GM23338 (cell line): ENCODE measurements at regions not wholly inside any gene's neighbourhood (a gene's known extent, or its start where the extent isn't known, plus 50 kb on each side); places are given as distances from the start of the nearest gene placed in this dataset.

Source experiments
- ATAC-seq: fragments of 200-7000 bp; cut with Tn5 transposase; 3 replicates; pipeline ENCODE4 v1.9.1; 2020
- DNase-seq: peaks from one replicate; pipeline ENCODE4 v3.0.0-alpha.2; 2015; ENCODE audit warnings: low spot score
- H2AFZ ChIP-seq: fragments of 200-600 bp; sonication (generic); 2 replicates; pipeline ENCODE4 v1.8.0; 2016; ENCODE audit warnings: antibody characterized with exemption, mild to moderate bottlenecking, moderate library complexity
- H3F3A ChIP-seq: fragments of 200-600 bp; sonication (generic); replicated peaks from 2 replicates; pipeline ENCODE4 v1.8.0; 2017; ENCODE audit warnings: antibody characterized with exemption, mixed run types, low read depth
- H3K27ac ChIP-seq: fragments of 200-600 bp; sonication (generic); 2 replicates; pipeline ENCODE4 v1.6.1; 2016; ENCODE audit warnings: low read depth
- H3K27me3 ChIP-seq: fragments of 200-600 bp; sonication (generic); 2 replicates; pipeline ENCODE4 v1.8.0; 2016; ENCODE audit warnings: mild to moderate bottlenecking, mixed run types, moderate library complexity; ENCODE audit not compliant: insufficient read depth
- H3K36me3 ChIP-seq: fragments of 200-600 bp; sonication (generic); 2 replicates; pipeline ENCODE4 v1.8.0; 2016; ENCODE audit warnings: mild to moderate bottlenecking; ENCODE audit not compliant: insufficient read depth
- H3K4me1 ChIP-seq: fragments of 200-600 bp; sonication (generic); 2 replicates; pipeline ENCODE4 v1.8.0; 2016; ENCODE audit warnings: mild to moderate bottlenecking, moderate library complexity; ENCODE audit not compliant: insufficient read depth
- H3K4me2 ChIP-seq: fragments of 200-600 bp; sonication (generic); 2 replicates; pipeline ENCODE4 v1.7.1; 2017; ENCODE audit warnings: mixed run types
- H3K4me3 ChIP-seq: fragments of 200-600 bp; sonication (generic); 2 replicates; pipeline ENCODE4 v1.6.1; 2016; ENCODE audit warnings: mixed run types
- H3K79me2 ChIP-seq: fragments of 200-600 bp; sonication (generic); replicated peaks from 2 replicates; pipeline ENCODE4 v1.8.0; 2017; ENCODE audit warnings: mild to moderate bottlenecking; ENCODE audit not compliant: insufficient read depth
- H3K9me2 ChIP-seq: fragments of 200-600 bp; sonication (generic); 2 replicates; pipeline ENCODE4 v1.8.0; 2017; ENCODE audit not compliant: insufficient read depth
- H4K20me1 ChIP-seq: fragments of 200-600 bp; sonication (generic); replicated peaks from 2 replicates; pipeline ENCODE4 v1.8.0; 2017; ENCODE audit warnings: mild to moderate bottlenecking; ENCODE audit not compliant: insufficient read depth
- H3K27ac Mint-ChIP-seq: 2 replicates; pipeline ENCODE4 v1.8.0; 2020; ENCODE audit warnings: inconsistent platforms, mild to moderate bottlenecking, moderate library complexity, mixed read lengths
- H3K27me3 Mint-ChIP-seq: 3 replicates; pipeline ENCODE4 v1.8.0; 2022; ENCODE audit warnings: low read depth, mild to moderate bottlenecking, moderate library complexity, mixed read lengths, inconsistent platforms; ENCODE audit not compliant: insufficient read depth, poor library complexity
- H3K36me3 Mint-ChIP-seq: 3 replicates; pipeline ENCODE4 v1.8.0; 2021; ENCODE audit warnings: low read depth, mild to moderate bottlenecking, inconsistent platforms, moderate library complexity, mixed read lengths
- H3K4me1 Mint-ChIP-seq: 3 replicates; pipeline ENCODE4 v1.8.0; 2020; ENCODE audit warnings: mild to moderate bottlenecking, inconsistent platforms, mixed read lengths
- H3K4me3 Mint-ChIP-seq: 3 replicates; pipeline ENCODE4 v1.8.0; 2021; ENCODE audit warnings: moderate library complexity, mild to moderate bottlenecking, inconsistent platforms, mixed read lengths
- H3K9me3 Mint-ChIP-seq: 3 replicates; pipeline ENCODE4 v1.8.0; 2020; ENCODE audit warnings: moderate library complexity, mild to moderate bottlenecking, inconsistent platforms, mixed read lengths
- CREB1 ChIP-seq: fragments of 250-450 bp; sonication (Bioruptor Pico); IDR thresholded peaks from 2 replicates; pipeline ENCODE4 v1.5.0; 2020; ENCODE audit warnings: low read depth, mild to moderate bottlenecking, moderate library complexity
- CTCF ChIP-seq, 2 experiments: fragments of 200-600 bp in 1 of 2; sonication (generic) in 1 of 2; conservative IDR thresholded peaks; 2 replicates each; pipeline versions ENCODE4 v1.5.1 to v1.6.1; 2016 to 2017; ENCODE audit warnings: antibody characterized with exemption in 2 of 2, low read depth in 2 of 2, mild to moderate bottlenecking in 2 of 2, moderate library complexity in 1 of 2
- EZH2 ChIP-seq: fragments of 200-600 bp; sonication (generic); IDR thresholded peaks from one replicate; pipeline ENCODE4 v1.8.0; 2017; ENCODE audit warnings: antibody characterized with exemption, mild to moderate bottlenecking, low read depth; ENCODE audit not compliant: unreplicated experiment
- EZH2phosphoT487 ChIP-seq: fragments of 200-600 bp; sonication (generic); IDR thresholded peaks from one replicate; pipeline ENCODE4 v1.8.1; 2018; ENCODE audit warnings: antibody characterized with exemption; ENCODE audit not compliant: unreplicated experiment
- JUNB ChIP-seq: IDR thresholded peaks from one replicate; pipeline ENCODE4 v1.6.1; 2016; ENCODE audit warnings: antibody characterized with exemption; ENCODE audit not compliant: unreplicated experiment
- NANOG ChIP-seq: IDR thresholded peaks from 2 replicates; pipeline ENCODE4 v1.6.1; 2016; ENCODE audit warnings: antibody characterized with exemption, borderline replicate concordance
- POLR2AphosphoS5 ChIP-seq: IDR thresholded peaks from 2 replicates; pipeline ENCODE4 v1.6.1; 2016; ENCODE audit warnings: antibody characterized with exemption, low read depth
- STAT1 ChIP-seq: IDR thresholded peaks from one replicate; pipeline ENCODE4 v1.6.1; 2016; ENCODE audit warnings: antibody characterized with exemption; ENCODE audit not compliant: unreplicated experiment
- ZNF114 ChIP-seq: fragments of 250-450 bp; sonication (Bioruptor Pico); IDR thresholded peaks from 2 replicates; pipeline ENCODE4 v1.5.0; 2020; ENCODE audit warnings: mild to moderate bottlenecking, moderate library complexity
- ZNF331 ChIP-seq: fragments of 250-450 bp; sonication (Bioruptor Pico); IDR thresholded peaks from 2 replicates; pipeline ENCODE4 v1.5.0; 2020; ENCODE audit warnings: low read depth, mild to moderate bottlenecking, moderate library complexity
- TF ChIP-seq, protein P1 (sequence below): fragments of 250-450 bp; sonication (Bioruptor Pico); IDR thresholded peaks from 2 replicates; pipeline ENCODE4 v1.5.0; 2020; ENCODE audit warnings: mild to moderate bottlenecking, moderate library complexity
- TF ChIP-seq, protein P2 (sequence below): IDR thresholded peaks from one replicate; pipeline ENCODE4 v1.6.1; 2018; ENCODE audit warnings: antibody characterized with exemption; ENCODE audit not compliant: unreplicated experiment
- TF ChIP-seq, protein P3 (sequence below): IDR thresholded peaks from 2 replicates; pipeline ENCODE4 v1.6.1; 2016; ENCODE audit warnings: antibody characterized with exemption

- Histone ChIP-seq H3K4me2 (no peak overlapping the region), H3K4me1 (peaks cover 5% of the 10 kb centered on the region; the same call in 1 of the 2 replicates), H2AFZ (peak overlapping the region; percentile 88), H3F3A (no peaks in the 10 kb centered on the region), H4K20me1 (no peaks in the 10 kb centered on the region), H3K36me3 (no peaks in the 10 kb centered on the region), H3K27ac (no peak overlapping the region), H3K9me2 (0 out of 2 replicates have a peak, but pooled peaks cover 5% of the 10 kb centered on the region), H3K4me3 (no peak overlapping the region), H3K79me2 (no peaks in the 10 kb centered on the region), H3K27me3 (no peaks in the 10 kb centered on the region)
- H3K4me3 Mint-ChIP-seq: no peak overlapping the region
- no peak overlapping the region; the same call in 1 of the 2 replicates for H3K27ac Mint-ChIP-seq
- TF ChIP-seq, protein P1, sequence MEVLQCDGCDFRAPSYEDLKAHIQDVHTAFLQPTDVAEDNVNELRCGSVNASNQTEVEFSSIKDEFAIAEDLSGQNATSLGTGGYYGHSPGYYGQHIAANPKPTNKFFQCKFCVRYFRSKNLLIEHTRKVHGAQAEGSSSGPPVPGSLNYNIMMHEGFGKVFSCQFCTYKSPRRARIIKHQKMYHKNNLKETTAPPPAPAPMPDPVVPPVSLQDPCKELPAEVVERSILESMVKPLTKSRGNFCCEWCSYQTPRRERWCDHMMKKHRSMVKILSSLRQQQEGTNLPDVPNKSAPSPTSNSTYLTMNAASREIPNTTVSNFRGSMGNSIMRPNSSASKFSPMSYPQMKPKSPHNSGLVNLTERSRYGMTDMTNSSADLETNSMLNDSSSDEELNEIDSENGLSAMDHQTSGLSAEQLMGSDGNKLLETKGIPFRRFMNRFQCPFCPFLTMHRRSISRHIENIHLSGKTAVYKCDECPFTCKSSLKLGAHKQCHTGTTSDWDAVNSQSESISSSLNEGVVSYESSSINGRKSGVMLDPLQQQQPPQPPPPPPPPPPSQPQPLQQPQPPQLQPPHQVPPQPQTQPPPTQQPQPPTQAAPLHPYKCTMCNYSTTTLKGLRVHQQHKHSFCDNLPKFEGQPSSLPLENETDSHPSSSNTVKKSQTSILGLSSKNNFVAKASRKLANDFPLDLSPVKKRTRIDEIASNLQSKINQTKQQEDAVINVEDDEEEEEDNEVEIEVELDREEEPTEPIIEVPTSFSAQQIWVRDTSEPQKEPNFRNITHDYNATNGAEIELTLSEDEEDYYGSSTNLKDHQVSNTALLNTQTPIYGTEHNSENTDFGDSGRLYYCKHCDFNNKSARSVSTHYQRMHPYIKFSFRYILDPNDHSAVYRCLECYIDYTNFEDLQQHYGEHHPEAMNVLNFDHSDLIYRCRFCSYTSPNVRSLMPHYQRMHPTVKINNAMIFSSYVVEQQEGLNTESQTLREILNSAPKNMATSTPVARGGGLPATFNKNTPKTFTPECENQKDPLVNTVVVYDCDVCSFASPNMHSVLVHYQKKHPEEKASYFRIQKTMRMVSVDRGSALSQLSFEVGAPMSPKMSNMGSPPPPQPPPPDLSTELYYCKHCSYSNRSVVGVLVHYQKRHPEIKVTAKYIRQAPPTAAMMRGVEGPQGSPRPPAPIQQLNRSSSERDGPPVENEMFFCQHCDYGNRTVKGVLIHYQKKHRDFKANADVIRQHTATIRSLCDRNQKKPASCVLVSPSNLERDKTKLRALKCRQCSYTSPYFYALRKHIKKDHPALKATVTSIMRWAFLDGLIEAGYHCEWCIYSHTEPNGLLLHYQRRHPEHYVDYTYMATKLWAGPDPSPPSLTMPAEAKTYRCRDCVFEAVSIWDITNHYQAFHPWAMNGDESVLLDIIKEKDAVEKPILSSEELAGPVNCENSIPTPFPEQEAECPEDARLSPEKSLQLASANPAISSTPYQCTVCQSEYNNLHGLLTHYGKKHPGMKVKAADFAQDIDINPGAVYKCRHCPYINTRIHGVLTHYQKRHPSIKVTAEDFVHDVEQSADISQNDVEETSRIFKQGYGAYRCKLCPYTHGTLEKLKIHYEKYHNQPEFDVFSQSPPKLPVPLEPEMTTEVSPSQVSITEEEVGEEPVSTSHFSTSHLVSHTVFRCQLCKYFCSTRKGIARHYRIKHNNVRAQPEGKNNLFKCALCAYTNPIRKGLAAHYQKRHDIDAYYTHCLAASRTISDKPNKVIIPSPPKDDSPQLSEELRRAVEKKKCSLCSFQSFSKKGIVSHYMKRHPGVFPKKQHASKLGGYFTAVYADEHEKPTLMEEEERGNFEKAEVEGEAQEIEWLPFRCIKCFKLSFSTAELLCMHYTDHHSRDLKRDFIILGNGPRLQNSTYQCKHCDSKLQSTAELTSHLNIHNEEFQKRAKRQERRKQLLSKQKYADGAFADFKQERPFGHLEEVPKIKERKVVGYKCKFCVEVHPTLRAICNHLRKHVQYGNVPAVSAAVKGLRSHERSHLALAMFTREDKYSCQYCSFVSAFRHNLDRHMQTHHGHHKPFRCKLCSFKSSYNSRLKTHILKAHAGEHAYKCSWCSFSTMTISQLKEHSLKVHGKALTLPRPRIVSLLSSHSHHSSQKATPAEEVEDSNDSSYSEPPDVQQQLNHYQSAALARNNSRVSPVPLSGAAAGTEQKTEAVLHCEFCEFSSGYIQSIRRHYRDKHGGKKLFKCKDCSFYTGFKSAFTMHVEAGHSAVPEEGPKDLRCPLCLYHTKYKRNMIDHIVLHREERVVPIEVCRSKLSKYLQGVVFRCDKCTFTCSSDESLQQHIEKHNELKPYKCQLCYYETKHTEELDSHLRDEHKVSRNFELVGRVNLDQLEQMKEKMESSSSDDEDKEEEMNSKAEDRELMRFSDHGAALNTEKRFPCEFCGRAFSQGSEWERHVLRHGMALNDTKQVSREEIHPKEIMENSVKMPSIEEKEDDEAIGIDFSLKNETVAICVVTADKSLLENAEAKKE: no peak
- TF ChIP-seq EZH2: no peak
- TF ChIP-seq CREB1 (CRISPR knock-in tag): no peak
- TF ChIP-seq, protein P2, sequence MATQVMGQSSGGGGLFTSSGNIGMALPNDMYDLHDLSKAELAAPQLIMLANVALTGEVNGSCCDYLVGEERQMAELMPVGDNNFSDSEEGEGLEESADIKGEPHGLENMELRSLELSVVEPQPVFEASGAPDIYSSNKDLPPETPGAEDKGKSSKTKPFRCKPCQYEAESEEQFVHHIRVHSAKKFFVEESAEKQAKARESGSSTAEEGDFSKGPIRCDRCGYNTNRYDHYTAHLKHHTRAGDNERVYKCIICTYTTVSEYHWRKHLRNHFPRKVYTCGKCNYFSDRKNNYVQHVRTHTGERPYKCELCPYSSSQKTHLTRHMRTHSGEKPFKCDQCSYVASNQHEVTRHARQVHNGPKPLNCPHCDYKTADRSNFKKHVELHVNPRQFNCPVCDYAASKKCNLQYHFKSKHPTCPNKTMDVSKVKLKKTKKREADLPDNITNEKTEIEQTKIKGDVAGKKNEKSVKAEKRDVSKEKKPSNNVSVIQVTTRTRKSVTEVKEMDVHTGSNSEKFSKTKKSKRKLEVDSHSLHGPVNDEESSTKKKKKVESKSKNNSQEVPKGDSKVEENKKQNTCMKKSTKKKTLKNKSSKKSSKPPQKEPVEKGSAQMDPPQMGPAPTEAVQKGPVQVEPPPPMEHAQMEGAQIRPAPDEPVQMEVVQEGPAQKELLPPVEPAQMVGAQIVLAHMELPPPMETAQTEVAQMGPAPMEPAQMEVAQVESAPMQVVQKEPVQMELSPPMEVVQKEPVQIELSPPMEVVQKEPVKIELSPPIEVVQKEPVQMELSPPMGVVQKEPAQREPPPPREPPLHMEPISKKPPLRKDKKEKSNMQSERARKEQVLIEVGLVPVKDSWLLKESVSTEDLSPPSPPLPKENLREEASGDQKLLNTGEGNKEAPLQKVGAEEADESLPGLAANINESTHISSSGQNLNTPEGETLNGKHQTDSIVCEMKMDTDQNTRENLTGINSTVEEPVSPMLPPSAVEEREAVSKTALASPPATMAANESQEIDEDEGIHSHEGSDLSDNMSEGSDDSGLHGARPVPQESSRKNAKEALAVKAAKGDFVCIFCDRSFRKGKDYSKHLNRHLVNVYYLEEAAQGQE: no peak
- TF ChIP-seq JUNB: no peak
- TF ChIP-seq POLR2AphosphoS5: no peak
- TF ChIP-seq STAT1: no peak
- no peak for TF ChIP-seq CTCF (conservative IDR thresholded peaks at IDR 0.05; ENCODE audit: low read depth in 2 of 2)
- TF ChIP-seq EZH2phosphoT487: no peak
- no peak for TF ChIP-seq ZNF331
- TF ChIP-seq NANOG: no peak
- TF ChIP-seq, protein P3, sequence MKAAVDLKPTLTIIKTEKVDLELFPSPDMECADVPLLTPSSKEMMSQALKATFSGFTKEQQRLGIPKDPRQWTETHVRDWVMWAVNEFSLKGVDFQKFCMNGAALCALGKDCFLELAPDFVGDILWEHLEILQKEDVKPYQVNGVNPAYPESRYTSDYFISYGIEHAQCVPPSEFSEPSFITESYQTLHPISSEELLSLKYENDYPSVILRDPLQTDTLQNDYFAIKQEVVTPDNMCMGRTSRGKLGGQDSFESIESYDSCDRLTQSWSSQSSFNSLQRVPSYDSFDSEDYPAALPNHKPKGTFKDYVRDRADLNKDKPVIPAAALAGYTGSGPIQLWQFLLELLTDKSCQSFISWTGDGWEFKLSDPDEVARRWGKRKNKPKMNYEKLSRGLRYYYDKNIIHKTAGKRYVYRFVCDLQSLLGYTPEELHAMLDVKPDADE: no peak
- TF ChIP-seq ZNF114 (CRISPR knock-in tag): no peak
- no peak for ATAC-seq
- H3K9me3 Mint-ChIP-seq: no peaks in the 10 kb centered on the region
- peaks cover 2% of the 10 kb centered on the region for H3K27me3 Mint-ChIP-seq
- H3K36me3 Mint-ChIP-seq: no peaks in the 10 kb centered on the region
- peaks cover 6% of the 10 kb centered on the region; the same call in 2 of the 3 replicates for H3K4me1 Mint-ChIP-seq
- peak; percentile 7 for DNase-seq
Measured at GRCh38 chr11:83403691-83404389, 117.7 kb upstream of the CCDC90B start.
